Progenitor cell of endocrine pancreas (in vitro differentiated cells): ENCODE measurements at regions not wholly inside any gene's neighbourhood (a gene's known extent, or its start where the extent isn't known, plus 50 kb on each side); places are given as distances from the start of the nearest gene placed in this dataset.

Experiments used
- DNase-seq: peaks from one replicate; pipeline ENCODE4 v3.0.0; 2021; ENCODE audit warnings: low spot score; ENCODE audit not compliant: unreplicated experiment
- H3K27ac Mint-ChIP-seq: 2 replicates; pipeline ENCODE4 v1.8.0; 2021; ENCODE audit warnings: mild to moderate bottlenecking, moderate library complexity, mixed read lengths
- H3K27me3 Mint-ChIP-seq: 2 replicates; pipeline ENCODE4 v1.8.0; 2021; ENCODE audit warnings: mixed read lengths
- H3K36me3 Mint-ChIP-seq: 2 replicates; pipeline ENCODE4 v1.8.0; 2022; ENCODE audit warnings: mixed read lengths; ENCODE audit not compliant: insufficient read depth
- H3K4me1 Mint-ChIP-seq: 2 replicates; pipeline ENCODE4 v1.8.0; 2021; ENCODE audit warnings: low read depth, mixed read lengths
- H3K4me3 Mint-ChIP-seq: 2 replicates; pipeline ENCODE4 v1.8.0; 2021; ENCODE audit warnings: low read depth, mild to moderate bottlenecking, moderate library complexity, mixed read lengths
- H3K9me3 Mint-ChIP-seq: 2 replicates; pipeline ENCODE4 v1.8.0; 2021; ENCODE audit warnings: low read depth, mixed read lengths
- CTCF ChIP-seq: fragments of 200-600 bp; sonication (generic); IDR thresholded peaks from one replicate; pipeline ENCODE4 v1.5.0; 2021; ENCODE audit warnings: antibody characterized with exemption, mild to moderate bottlenecking; ENCODE audit not compliant: unreplicated experiment

DNA sequence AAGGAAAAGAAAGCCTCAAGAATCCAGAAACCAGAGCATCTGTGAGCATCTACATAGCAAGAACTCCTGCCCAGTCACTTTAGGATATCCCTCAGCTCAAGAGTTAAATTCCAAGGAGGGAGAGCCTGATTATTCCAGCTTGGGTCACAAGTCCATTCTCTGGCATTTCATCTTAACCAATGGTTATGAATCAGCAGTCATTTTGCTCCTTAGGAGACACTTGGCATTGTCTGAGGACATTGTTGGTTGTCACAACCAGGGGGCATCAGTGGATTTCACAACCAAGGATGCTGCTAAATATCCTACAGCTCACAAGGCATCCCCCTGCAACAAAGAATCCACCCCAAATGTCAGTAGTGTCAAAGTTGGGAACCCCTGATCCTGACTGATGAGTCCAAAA is 51.0 kb upstream of the LMCD1 start:
- no peak for DNase-seq
- Mint-ChIP-seq H3K9me3 (peaks cover 8% of the 10 kb centered on the region), H3K27me3 (no peaks in the 10 kb centered on the region), H3K27ac (no peak overlapping the region), H3K4me1 (peaks cover 21% of the 10 kb centered on the region), H3K4me3 (no peak overlapping the region), H3K36me3 (no peaks in the 10 kb centered on the region)
- no peak for TF ChIP-seq CTCF

- Mint-ChIP-seq H3K27ac (no peak overlapping the region), H3K9me3 (peaks cover 8% of the 10 kb centered on the region), H3K4me1 (peaks cover 19% of the 10 kb centered on the region), H3K36me3 (no peaks in the 10 kb centered on the region), H3K4me3 (no peak overlapping the region), H3K27me3 (no peaks in the 10 kb centered on the region)
- TF ChIP-seq CTCF = no peak
- no peak for DNase-seq
These were observed 49.9 kb upstream of the LMCD1 start for GRCh38 chr3:8451696-8452095.
